Globus pallidus (tissue), 1 donor: ENCODE measurements at regions not wholly inside any gene's neighbourhood (a gene's known extent, or its start where the extent isn't known, plus 50 kb on each side); places are given as distances from the start of the nearest gene placed in this dataset.

Experiments
- DNase-seq: peaks from one replicate; pipeline ENCODE4 v3.0.0-alpha.2; 2015; ENCODE audit warnings: low spot score

DNA sequence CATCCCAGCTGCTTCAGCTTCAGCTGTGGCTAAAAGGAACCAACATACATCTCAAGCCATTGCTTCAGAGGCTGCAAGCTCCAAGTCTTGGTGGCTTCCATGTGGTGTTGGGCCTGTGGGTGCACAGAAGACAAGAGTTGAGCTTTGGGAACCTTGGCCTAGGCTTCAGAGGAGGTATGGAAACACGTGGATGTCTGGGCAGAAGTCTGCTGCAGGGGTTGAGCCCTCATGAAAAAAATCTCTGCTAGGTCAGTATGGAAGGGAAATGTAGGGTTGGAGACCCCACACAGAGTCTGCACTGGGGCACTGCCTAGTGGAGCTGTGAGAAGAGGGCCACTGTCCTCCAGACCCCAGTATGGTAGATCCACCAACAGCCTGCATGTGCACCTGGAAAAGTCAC, 279.3 kb downstream of the MZT1 start:
- DNase-seq: no peak

DNA sequence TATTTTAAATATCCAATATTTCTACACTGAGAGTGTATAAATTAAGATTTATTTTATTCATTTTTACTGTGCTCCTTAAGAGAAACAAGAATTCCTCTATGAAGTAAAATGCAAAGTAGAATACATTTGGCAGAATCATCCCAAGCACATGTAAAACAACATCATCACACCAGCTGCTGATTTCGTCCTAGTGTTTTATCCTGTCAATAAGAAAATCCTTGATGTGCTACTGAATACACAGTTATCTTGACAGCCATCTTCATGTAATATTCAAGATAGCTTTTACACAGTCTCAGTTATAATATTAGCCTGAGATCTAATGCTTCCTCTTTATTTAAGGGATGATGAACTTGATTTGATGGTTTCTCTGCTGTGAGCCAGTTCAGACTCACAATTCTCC, 282.4 kb downstream of the MZT1 start:
- DNase-seq: no peak

DNA sequence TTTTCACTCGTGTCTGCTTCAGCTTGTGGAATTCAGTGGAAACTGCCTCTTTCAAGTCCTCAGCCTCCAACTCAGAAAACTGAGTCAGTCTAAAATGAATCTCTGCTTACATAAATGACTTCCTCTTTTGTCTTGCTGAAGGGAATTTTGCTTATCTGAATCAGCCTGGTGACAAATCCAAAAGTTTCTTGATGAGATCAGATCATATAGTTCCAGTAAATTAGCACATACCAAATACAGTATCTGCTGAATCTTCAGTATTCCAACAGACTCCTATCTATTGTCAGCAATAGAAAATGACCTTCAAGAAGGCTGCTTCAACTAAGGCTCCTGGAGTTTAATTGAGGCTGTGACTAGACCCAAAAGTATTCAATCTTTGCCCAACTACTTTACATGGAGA, 290.0 kb downstream of the MZT1 start:
- DNase-seq: no peak

DNA sequence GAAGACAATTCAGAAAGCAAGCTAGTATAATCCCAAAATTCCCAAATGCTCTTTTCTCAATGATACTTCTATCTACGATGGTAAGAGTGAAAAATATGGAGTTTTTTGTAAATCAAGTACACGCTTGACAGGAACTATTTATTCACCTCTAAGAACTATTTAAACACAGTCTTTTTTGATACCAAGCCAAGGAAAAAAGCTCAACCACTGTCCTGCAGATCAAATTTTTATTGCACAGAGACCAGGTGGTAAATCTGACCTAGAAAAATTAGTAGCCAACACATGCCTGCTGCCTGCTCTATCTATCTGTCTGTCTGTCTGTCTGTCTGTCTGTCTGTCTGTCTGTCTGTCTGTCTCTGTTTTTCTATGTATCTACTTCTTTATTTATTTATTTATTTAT, 292.2 kb downstream of the MZT1 start:
- no peak for DNase-seq

DNA sequence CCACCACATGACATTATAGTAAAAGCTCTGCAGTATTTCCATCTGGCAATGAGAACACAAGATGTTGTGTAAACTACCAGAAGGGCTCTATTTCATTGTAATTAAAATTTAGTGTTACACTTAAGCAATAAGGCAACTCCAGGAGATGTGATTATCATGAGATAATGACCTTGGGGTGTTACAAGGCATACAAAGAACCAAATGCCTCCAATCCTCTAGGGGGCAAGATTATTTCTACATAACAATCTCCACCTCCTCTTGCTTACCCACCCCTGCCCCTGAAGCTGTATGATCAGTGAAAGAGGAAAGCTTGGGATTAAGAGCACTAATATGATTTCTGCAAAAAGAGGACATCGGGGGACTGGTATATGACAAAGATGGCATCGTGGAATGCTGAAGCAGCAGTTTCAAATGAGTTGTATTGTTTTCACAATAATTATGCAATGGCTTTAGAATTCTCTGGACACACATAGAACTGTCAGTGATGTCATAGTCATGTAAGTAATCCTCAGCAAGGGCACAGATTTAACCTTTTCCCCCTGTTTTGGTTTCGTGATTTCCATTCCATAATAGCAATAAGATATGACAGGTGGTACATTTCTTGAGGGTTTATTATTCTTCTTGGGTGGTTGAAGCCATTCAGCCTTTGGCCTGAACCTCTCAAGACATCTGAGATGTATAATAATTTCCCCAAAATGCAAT, 295.3 kb downstream of the MZT1 start:
- no peak for DNase-seq

DNA sequence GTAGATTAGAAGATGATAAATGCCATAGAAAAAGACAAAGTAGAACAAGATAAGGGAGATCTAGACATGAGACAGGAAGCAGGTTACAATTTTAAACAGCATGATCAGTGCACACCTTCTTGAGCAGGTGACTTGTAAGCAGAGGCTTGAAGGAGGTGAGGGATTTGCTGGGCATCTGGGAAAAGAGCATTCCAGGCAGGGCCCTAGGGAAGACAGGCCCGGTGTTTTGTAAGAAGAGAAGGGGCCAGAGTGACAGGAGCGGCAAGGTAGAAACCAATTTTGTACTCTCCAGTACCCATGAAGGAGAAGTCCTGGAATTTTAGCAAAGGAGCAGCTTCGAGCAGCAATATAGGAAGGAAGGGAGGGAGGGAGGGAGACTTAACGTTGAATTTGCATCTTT, 296.5 kb downstream of the MZT1 start:
- no peak for DNase-seq

DNA sequence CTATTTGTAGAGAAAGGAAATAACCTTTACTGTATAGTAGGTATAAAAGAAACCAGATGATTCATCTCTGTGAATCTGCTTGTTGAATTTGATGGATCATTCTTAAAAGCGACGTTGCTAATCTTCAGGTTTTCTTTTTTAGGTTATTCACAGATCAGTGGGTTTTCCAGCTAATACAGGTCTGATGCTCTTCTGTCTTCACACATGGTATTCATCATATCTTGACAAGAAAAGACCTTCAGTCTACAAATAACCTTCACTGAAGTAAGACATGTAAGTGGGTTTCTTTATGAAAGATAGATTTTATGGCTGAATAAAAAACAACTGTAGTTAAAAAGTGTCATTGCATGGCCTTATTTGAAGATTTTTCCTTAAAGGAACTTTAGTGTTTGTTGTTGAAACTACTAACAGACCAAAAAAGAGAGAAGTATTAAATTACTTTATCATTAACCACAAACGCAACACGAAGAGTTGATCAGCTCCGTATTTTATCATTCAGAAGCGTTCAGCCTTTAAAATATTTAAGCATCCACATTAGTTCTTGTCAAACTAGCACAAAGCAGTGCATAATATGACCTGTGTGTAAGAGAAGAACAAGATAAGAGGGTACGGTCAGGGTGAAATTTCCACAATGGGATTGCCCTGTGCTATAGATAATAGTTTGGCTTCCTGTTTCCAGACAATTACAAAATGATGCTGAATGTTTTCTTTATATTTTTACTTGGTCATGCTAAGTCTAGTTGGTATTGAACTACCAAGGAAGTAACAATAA, 299.5 kb downstream of the MZT1 start:
- no peak for DNase-seq

DNA sequence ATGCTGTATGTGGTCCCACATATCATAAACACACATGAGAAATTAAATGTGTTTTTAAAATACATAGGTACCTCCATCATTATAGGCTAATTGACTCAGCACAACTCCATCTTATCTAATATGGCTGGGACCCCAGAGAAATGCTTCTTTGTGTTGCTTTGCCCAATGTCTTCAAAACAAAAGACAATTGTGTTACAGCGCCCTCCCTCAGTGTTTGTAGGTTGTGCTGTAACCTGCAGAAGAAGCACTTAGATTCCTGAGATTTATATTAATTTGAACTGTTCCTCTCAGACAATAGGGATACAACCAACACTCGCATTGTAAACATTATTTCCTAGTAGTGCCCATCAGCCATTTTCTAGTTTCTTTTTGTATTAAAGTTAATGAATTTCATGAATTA, 303.4 kb downstream of the MZT1 start:
- no peak for DNase-seq

DNA sequence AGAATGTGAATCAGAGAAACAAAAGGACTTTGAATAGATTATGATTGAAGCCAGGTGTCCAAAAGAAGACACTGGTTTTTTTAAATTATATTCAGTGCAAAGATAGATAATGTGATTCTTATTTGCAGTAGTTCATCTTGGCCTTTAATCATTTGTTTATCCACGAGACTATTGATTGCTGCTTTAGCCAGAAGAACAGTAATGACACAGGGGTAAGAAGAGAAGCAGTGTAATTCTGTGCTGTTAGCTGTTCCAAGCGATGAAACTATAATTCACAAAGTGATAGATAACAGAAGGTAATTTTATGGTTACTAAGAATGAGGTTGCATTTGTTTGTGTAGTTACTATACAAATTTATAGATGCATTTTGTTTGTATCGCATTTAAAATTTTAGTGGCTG, 311.6 kb downstream of the MZT1 start:
- DNase-seq: no peak

DNA sequence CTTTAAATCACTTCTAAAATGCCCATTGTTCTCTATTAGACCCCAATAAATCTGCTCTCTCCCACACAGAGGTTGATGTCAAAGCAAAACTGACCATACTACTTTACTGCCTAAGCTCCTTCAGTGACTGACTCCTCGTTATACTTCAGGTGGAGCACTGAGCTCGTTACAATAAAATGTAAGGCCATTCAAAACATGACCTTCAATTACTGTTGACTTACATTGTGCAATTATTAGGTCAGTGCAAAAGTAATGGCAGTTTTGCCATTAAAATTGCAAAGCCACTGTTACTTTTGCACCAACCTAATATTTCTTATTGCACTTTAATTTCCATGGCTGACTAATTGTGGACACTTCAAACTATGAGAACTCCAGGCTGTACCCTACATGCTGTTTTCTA, 314.9 kb downstream of the MZT1 start:
- DNase-seq: no peak

DNA sequence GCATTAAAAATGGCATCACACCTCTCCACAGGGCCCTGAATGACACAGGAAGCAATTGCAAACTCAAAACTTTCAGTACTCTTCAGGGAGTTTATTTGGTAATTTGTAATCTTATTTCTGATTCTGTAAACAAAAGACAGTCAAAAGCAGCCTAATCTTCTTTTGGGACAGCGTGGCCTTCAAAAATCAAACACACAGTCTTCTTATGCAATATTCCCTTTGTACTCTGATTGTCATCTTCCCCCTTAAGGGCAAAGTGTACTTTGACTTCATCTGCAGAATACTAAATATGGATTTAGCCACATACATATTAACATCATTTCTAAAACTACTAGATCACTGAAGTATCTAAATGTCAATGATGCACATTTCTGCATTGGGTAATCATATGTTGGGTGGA, 322.0 kb downstream of the MZT1 start:
- DNase-seq: no peak

DNA sequence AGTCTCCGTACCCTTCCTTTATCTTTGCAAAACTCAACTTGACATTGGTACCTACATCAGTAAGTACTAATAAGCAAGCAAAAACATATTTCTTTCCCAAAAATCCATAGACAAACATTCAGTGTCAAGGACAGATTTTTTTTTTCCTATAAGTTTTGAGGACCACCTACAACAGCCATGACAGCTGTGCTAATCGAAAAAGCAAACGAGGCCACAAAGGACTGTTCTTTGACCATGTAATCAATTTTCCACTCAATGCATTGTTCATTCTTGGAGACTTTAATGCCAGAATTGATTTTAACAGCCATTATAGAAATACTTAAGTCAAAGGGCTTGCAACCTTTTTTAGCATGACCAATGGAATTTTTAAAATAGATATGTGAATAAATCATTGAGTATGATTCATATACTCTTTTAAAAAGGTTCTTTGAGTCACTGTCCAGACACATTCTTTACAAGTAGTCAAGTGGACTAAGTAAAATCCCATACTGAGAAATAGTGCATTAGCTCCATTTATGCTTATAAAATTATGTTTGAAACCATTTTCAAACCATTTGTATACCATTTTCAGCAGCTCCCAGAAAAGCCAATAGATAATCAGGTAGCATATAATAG, 323.9 kb downstream of the MZT1 start:
- no peak for DNase-seq

DNA sequence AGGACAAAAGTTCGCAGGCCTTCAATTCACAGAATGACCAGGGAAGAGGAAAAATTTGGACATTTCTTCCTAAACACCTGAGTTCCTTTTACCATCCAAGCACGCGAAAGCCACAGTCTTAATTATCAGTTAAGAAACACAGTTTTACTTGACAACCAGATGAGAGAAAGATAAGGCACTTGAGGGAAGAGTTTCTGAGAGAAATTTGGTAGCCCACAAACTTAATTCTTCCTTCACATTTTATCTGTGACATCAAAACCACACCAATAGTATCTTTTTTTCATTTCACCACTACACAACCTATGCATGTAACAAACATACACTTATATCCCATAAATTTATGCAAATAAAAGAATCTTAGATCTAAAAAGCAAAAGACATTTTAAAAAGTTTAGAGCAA, 326.6 kb downstream of the MZT1 start:
- no peak for DNase-seq

DNA sequence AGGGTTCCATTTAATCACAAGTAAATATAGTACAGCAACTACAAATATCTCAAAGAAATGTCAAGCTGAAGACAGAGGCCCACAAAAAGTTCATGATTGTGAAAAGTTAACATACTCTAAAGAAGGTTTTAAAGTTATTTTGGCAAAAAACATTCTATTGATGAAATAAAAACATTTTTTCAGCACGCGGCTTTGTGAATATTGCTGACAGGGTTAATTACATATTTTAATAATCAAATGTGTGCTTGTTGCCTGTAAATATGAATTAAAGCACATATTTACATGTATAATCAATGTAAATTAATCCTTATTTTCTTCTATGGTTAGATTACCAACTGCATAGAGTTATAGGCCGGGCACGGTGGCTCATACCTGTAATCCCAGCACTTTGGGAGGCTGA, 328.1 kb downstream of the MZT1 start:
- DNase-seq: no peak

DNA sequence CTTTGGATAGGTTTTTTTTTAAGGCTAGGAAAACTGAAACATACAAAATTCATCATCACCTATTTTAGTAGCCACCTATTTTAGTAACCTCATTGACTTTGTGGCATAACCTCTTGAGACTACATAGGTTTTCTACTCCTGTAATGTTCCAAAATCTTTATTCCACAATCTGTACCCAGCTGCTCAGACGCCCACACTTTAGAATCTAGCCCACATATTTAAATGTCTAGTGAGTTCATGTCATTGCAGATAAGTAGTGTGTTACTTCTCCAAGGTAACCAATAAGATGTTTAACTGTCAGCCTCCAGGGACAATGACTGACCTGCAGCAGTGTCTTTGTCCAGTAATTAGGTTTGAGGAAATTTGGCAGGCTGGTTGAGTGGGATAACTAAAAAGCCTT, 330.2 kb downstream of the MZT1 start:
- no peak for DNase-seq

DNA sequence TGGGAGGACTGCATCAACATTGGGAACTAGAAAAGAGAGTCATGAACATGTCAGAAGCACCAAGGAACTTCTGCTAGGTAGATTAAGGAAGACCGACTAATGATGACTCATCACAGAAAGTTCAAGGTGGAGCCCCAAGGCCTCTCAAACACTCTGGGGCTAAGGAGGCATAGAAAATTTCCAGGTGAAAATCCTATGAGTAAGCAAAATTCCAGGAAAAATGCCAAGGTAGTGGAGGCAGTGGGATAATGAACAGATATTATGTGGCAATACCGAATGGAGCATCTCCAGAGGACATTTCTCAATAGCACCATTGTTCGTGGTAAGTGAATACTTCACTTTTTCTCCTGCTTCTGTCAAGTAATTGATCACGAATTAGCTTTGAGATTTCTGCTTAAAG, 336.5 kb downstream of the MZT1 start:
- no peak for DNase-seq

DNA sequence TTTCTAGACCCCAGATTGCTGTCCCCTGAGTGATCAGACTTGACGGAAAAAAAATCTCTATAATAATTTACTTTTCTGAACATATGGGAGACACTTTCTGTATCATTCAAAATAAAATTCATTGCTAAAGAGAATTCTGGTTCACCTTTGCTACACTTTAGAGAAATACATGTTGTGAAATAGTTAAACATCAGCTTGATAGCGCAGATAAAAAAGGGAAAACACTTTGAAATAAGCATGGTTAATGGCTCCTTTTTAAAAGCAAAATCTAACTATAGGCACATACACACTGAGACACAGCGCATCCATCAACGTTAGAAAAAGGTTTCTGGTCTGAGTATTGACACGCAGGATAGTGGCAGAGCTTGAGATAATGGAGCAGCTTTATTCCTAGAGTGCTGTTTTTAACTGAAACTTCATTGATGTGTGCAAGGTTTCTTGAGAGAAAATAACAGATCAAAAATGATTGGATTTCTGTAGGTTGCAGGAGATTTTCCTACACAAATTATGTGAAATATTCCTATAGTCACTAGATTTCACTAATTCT, 341.2 kb downstream of the MZT1 start:
- no peak for DNase-seq

DNA sequence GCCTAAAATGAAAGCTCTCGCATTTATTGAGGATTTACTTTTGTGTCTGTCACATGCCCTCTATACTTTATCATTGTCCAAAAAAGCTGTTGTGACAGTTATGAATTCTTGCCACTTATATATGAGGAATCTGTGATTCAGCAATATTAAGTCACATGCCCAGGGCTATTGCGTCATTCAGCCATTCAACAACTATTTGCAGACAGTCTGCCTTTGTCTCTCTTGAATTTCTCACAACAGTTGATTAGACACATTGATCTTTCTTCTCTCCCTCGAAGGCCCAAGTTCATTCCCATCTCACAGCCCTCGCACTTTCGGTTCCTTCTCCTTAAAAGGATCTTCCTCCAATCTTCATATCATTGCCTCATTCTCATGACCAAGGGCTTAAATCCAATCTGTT, 342.6 kb downstream of the MZT1 start:
- no peak for DNase-seq

DNA sequence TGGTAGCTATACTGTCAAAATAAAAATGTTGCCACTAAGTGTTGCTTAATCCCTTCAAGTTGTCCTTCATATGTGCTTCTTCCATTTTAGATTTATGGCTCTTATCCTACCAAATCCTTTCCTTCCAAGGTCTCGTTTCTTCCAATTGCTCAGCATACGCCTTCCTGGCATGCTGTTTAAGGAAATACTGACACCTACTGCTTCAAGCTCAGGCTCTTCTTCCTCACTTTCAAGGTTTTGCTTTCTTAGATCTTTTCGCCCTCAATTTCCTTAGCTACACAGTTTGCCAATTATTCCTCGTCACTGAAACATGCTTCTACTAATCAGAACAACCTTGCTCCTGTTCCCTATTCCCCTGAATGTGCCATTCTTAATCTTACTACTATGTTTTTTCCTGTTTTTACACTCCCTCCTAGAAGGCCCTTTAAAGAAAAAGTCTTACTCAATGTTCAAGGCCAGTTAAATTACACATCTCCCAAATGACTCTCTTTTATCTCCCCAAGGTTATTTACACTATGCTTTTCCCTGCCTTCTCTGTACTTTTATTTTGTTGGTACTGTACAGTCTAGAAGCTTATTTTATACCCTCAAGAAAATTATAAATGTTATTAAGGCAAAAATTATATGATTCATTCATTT, 343.1 kb downstream of the MZT1 start:
- DNase-seq: no peak

DNA sequence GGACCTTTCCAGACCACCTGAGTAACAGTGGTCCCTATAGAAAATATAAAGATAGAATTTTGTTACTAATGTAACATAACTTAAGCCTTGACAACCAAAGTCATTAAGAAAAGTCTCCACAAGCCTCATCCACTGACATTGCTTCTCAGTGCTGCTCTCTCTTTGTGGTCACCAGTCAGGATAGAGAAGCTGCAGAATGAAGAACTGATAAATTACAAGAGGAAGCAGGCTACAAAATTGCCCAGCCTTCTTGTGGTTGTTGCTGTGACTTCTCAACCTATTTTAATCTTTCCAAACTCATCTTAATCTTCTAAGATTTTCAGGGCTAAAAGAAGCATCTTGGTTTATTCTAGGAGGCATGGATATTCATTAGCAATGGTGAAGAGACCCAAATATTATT, 343.8 kb downstream of the MZT1 start:
- no peak for DNase-seq

DNA sequence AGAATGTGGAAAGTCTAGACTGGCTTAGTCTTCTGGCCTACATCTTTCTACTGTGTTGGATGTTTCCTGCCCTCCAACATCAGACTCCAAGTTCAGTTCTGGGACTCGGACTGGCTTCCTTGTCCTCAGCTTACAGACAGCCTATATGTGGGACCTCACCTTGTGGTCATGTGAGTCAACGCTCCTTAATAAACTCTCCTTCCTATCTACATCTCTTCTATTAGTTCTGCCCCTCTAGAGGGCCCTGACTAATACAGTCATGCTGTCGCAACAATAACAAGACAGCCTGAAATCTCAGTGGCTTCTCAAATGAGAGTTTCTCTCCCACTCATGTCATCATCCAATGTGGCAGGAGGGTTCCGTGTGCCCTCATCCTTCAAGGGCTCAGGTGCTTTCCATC, 347.8 kb downstream of the MZT1 start:
- no peak for DNase-seq

DNA sequence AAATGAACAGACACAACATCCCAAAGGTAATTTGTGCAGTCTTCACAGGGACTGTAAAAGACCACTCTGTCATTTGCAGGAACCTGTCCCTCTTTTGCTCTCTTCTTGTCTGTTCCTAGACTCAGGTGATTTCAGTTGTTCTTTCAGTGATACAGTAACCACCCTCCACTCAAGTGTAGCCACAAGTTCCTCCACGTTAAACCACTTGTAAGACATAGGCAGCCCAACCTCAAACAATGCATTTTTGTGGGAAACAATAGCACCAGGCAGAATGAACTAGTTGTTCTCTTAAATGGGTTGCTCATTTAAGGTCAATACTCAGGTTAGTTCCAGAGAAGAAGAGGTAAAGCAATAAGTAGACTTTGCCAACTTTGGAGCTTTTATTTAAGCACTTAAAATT, 359.4 kb downstream of the MZT1 start:
- DNase-seq: no peak

DNA sequence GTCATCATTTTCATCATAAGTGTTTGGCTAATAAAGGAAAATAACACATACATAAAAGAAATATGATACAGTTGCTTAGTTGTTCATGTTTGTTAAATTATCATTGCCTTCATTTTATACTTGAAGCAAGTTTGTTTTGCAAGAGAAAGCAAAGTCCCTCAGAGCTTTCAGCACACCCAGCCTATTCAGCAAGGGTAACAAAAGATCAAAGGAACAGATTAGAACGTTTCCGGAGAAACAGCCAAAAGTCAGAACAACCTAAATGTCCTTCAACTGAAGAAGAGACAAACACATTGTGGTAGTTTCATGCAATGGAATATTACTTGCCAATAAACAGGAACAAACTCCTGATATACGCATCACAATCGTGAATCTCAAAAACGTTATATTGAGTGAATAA, 380.7 kb downstream of the MZT1 start:
- DNase-seq: no peak
